Dermis blood vessel endothelial cell (primary cell): ENCODE measurements at regions not wholly inside any gene's neighbourhood (a gene's known extent, or its start where the extent isn't known, plus 50 kb on each side); places are given as distances from the start of the nearest gene placed in this dataset.
"Not testable (repeated sequence)": the region's sequence is repeated elsewhere in the genome, so short reads cannot be mapped to it uniquely, and the experiment has no call there.

Experiments used
- DNase-seq: peaks from one replicate; pipeline ENCODE4 v3.0.0; 2010

DNA sequence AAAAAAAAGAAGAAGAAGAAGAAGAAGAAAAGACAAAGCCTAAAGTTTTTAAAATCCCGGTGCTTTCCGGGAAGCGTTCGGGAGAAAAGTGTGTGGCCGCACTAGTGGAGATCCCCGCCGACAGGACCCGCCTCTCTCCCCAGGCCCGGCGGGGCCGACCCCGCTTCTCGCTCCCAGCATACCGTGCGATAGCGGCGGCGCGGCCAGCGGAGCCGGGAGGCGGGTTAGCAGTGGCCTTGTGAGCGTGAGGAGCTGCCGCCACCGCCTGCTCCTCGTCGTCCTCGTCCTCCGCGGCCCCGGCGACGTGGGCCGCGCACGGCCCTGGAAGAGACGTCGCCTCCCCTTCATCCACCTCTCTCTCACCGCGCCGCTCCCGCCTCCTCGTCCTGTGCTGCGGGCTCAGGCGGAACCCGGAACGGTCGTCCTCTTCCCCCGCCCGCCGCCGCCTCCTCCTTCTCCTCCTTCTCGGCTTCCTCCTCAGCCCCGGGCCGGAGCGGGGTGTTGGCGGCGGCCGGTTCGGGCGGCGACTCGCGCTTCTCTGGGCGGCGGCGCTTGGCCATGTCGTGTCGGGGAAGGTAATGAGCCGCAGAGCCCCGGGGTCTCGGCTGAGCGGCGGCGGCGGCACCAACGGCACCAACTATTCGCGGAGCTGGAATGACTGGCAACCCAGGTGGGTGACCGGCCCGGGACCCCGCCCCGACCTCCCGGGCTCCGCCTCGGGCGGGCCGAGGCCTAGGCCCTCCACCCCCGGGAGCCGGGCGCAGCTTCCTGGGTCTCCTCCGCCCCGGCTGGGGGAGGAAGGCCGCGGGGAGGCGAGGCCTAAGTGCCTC, 62.6 kb upstream of the CDR2 start:
- DNase-seq = peak; percentile 70

DNA sequence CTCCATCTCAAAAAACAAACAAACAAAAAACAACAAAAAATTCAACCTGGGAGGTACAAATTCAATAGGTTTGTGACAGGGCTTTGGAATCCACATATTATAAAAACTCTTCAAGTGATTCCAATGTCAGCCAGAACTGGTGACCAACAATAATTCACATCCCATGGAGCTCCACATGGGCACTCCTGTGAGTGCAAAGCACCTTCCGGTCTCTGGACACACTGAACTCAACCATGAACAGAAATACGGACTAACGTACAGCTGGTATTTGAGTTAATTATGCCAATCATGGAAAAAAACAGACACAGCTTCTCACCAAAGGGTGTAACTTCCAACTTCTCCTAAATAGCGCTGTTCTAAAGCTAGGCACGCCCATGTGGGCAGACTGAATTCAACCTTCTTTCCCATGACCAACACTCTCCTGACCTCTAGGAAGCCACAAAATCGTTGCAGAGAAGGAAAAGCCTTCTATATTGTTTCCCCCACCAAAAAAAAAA, 62.0 kb upstream of the CDR2 start:
- DNase-seq = not testable (repeated sequence)

DNA sequence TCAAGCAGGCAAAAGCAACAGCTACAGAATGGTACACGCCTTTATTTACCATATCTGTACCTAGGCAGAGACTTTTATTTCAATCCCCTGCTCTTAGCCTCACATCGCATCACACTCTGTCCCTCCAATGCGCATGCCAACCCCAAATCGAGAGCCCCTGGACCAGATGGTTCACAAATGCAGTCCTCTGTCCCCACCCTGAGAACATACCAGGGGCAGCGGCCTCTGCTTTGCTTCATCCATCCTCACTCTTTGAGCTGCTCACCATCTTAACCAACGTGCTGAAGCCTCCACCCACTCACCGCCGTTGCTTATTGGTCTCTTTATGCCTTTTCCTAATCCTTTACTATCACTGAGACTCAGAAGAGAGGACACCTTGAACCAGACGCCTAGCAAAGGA, 56.9 kb upstream of the CDR2 start:
- DNase-seq = not testable (repeated sequence)

DNA sequence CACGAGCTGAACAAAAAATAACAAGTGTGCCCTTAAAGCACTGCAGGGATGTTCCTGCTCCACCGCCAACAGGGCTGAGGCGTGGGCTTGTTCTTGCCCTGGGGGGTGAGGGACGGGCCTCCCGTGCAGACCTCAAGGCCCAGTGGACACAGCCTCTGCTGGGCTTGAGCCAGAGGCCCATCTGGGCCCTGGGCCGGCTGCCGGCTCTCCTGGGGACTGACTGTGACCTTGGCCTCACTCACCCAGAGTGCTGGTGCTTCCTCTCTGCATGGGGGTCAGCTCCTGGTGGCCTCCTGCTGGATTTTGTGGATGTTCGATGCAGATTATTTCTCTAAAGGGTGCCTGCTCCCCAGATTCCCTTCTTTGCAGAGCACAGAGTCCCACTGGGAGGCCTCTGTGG, 54.2 kb upstream of the CDR2 start:
- DNase-seq = no peak

DNA sequence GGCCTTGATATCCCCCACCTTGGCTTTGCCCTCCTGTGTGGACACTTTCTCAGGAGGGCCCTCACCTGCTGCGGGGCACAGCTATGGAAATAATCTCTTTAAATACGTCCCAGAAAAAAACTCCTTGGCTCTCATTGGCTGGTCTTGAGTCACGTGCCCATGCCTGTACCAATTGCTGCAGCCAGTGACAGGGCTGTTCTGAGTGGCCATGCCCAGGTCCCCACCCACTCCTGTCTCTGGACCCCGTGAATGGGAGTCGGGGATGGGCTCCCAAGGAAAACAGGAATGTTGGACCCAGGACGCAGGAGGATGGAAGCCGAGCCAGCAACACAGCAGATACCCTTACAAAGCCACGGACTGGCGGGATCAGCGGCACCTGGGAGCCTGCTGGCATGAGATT, 53.1 kb upstream of the CDR2 start:
- no peak for DNase-seq

DNA sequence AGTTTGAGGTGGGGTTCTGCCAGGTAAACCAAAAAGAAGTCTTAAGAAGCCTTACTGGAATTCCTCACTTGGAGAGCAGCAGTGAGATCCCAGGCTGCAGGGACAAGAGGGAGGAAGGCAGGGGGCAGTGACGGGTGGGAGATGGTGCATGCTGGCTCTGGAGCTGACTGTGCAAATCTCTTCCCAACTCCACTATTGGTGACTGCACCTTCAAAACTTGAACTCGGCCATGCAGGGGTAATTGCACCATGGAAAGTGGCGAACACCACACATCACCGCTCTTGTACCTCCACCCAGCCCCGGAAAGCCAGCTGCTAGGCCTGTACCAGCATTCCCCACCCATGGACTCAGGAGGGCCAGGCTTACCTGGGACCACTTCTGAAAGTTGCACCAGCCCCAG, 51.4 kb upstream of the CDR2 start:
- no peak for DNase-seq

DNA sequence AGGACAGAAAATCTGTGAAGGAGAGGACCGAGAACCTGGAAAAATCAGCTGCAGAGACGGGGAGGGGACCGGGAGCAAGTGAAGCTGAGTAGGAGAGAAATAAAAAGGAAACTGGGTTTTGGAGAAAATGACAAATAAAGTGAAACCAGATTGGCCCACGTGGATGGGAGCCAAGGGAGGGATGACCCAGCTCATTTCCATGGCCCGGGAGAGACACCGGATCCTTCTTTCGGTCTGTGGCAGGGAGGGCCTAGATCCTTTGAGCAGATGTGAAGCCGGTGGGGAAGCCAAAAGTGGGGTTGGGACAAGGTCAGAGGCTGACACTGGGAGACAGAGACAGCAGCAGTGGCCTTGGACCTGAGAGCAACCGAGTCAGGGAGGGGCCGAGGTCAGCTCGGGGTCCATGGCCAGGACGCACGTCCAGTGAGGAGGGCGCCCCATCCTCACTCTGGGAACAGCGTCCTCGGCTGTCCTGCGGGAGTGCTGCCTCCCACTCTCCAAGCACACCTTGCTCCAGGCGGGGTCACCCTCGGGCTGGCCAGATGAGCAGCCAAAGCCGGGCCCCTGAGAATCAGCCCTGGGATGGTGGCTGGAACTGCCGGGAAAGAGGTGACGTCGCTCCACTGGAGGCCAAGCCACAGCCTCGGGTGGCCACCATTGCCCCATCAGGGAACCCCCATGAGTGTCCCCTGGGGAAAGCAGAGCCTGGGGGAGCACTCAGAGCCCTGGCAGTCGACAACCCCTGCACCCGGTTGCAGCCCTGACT, 50.8 kb upstream of the CDR2 start:
- no peak for DNase-seq

DNA sequence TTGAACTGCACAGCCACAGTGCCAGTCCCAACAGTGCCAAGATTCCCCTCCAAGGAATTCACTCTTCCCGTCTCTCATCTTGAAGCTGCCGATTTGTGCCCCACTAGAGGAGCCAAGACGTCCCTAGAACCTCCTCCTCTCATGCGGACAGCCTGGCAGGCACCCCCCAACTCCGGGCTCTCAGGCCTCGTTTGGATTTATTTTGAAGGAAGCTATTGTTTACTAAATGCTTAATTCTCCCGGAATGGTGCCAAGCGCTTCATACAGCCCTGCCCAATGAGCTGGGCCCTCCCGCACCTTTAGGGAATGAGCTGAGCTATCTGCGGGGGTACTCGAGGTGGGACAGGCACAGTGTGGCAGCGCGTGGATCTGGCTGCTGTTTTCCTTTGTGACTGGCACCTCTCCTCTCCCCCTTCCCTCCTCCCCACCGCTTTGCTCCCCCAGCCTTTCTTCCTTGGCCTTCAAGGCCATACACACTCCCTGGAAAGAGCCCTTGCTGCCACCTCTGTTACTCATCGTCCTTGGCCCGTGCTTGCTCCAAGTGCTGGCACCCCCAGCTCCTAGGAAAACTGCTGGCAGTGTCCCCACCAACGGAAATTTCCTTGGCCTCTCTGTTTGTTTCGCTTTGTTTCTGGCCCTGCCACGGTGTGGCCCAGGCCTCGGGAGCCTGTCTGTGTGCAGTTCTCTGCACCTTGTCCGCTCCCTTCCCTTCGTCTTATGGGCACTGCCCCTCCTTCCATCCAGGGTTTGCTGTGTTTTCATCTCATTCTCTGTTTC, 49.9 kb upstream of the CDR2 start:
- DNase-seq = no peak
